M059J (cell line): ENCODE measurements at regions not wholly inside any gene's neighbourhood (a gene's known extent, or its start where the extent isn't known, plus 50 kb on each side); places are given as distances from the start of the nearest gene placed in this dataset.

Source experiments
- DNase-seq: peaks from one replicate; pipeline ENCODE4 v3.0.0-alpha.2; 2012; ENCODE audit warnings: low read depth

- no peak for DNase-seq
Measured at GRCh38 chr6:130761286-130761685, 65.9 kb upstream of the SMLR1 start.

DNA sequence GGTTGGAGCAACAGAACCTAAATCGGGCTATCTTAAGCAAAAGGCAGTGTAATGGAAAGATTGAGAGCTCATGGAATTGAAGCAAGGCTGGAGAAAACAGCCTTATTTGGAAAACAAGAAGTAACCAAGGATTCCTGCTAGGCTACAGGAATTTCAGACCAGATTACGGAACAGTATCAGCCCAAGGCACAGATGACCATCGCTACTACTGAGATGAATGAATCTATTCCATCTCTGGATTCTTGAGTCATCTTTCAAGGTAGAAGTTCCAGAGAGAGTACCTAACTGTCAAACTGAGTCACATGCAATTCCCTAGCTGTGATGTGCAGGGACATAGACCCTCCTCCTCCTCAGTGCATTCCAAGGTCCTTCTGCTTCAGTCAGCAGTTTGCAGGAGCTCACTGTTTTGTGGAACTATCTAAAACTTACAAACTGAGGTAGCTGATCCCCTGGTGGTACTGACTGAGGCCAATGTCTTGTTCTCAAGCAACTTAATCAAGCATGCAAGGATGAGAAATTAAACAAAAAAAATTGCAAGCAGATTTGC lies 62.0 kb upstream of the SMLR1 start:
- DNase-seq, result no peak

DNA sequence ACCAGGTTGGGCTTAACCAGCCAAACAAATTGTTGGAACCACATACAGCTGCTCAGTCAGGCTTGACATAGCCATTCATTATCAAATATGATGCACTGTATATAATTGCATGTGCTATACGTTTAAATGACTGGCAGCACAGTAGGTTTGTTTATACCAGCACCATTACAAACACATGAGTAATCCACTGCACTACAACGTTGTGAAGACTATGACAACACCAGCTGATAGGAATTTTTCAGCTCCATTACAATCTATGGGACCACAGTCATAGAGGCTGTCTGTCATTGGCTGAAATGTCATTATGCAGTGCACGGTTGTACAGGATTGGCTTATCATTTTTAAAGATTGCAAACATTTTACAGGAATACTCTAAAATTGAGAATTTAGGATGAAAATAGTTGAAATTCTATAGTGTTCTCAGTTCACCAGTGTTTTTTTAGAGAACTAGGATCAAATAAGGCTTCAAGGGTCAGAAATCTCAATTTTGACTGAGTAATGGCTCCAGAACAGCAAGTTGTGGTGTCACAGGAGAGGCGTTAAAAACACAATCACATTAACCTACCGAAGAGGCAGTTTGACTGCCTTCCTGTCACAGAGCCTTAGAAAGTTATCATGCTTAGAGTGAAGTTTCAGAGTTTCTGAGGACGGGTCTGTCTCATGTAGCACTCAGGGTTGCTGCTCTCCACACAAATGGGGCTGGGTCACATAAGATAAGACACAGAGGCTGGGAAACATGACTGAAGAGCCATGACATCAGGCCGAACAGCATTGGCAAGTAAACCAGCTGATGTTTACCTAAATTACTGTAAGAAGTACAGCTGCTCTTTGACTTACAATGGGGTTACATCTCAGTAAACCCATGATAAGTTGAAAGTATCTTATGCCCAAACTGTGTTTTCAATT lies 60.7 kb upstream of the SMLR1 start:
- DNase-seq, result peak; percentile 15

DNA sequence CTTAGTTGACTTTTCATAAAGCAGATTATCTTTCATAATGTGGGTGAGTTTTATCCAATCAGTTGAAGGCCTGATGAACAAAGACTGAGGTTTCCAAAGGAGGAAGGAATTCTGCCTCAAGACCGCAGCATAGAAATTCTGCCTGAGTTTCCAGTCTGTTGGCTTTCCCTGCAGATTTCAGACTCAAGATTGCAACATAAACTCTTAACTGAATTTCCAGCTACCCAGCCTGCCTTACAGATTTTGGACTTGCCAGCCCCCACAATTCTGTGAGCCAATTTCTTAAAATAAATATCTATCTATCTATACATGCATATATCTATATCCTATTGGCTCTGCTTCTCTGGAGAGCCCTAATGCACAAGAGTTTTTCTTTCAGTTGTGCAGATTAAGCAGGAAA lies 57.3 kb upstream of the SMLR1 start:
- no peak for DNase-seq

GRCh38 chr6:130771741-130772140 lies 55.5 kb upstream of the SMLR1 start:
- DNase-seq, result no peak

- DNase-seq, result no peak
Measured at GRCh38 chr6:130773860-130774259, 53.3 kb upstream of the SMLR1 start.

GRCh38 chr6:130775411-130776012 lies 51.7 kb upstream of the SMLR1 start:
- no peak for DNase-seq

- DNase-seq, result peak; percentile 31
Measured at GRCh38 chr6:130776287-130776925, 50.8 kb upstream of the SMLR1 start.
